Stimulated activated naive CD8-positive, alpha-beta T cell treated with anti-CD3 and anti-CD28 coated beads, Interleukin-15, Interleukin-2, amounts not matched to agents 100 U/mL and 50 U/mL, for 24 hours (primary cell): ENCODE measurements at regions not wholly inside any gene's neighbourhood (a gene's known extent, or its start where the extent isn't known, plus 50 kb on each side); places are given as distances from the start of the nearest gene placed in this dataset.

Experiments
- ATAC-seq: fragments of 150-1000 bp; cut with Tn5 transposase; one replicate; pipeline ENCODE4 v1.10.0; 2021
- DNase-seq: peaks from one replicate; pipeline ENCODE4 v3.0.0; 2021

GRCh38 chr3:127374086-127375010 is 86.5 kb upstream of the PRR20G start:
- DNase-seq = peak; percentile 24
- no peak for ATAC-seq

- DNase-seq (no peak), ATAC-seq (no peak)
These were observed 85.7 kb upstream of the PRR20G start for GRCh38 chr3:127373441-127374085.

- no peak for ATAC-seq
- DNase-seq = no peak
These were observed 84.0 kb upstream of the PRR20G start for GRCh38 chr3:127371846-127372245.

- ATAC-seq (no peak), DNase-seq (no peak)
These were observed 83.5 kb upstream of the PRR20G start for GRCh38 chr3:127371334-127371733.

- no peak for DNase-seq
- no peak for ATAC-seq
These were observed 83.1 kb upstream of the PRR20G start for GRCh38 chr3:127370906-127371305.

- ATAC-seq (no peak), DNase-seq (no peak)
These were observed 81.6 kb upstream of the PRR20G start for GRCh38 chr3:127369356-127369935.

- no peak for ATAC-seq
- no peak for DNase-seq
These were observed 80.6 kb upstream of the PRR20G start for GRCh38 chr3:127368186-127369032.

- no peak for DNase-seq
- ATAC-seq = no peak
These were observed 79.7 kb upstream of the PRR20G start for GRCh38 chr3:127367593-127367992.

- ATAC-seq (no peak), DNase-seq (no peak)
These were observed 78.5 kb upstream of the PRR20G start for GRCh38 chr3:127366383-127366782.

- ATAC-seq (no peak), DNase-seq (no peak)
These were observed 77.4 kb upstream of the PRR20G start for GRCh38 chr3:127365163-127365798.

- DNase-seq (no peak), ATAC-seq (no peak)
These were observed 76.0 kb upstream of the PRR20G start for GRCh38 chr3:127363891-127364290.

- DNase-seq (no peak), ATAC-seq (no peak)
These were observed 75.3 kb upstream of the PRR20G start for GRCh38 chr3:127363171-127363570.

GRCh38 chr3:127360647-127361046 is 72.8 kb upstream of the PRR20G start:
- DNase-seq = no peak
- ATAC-seq = no peak

GRCh38 chr3:127358641-127359040 is 70.8 kb upstream of the PRR20G start:
- no peak for ATAC-seq
- no peak for DNase-seq

GRCh38 chr3:127356381-127356780 is 68.5 kb upstream of the PRR20G start:
- ATAC-seq = no peak

GRCh38 chr3:127354761-127355160 is 66.9 kb upstream of the PRR20G start:
- DNase-seq (no peak), ATAC-seq (no peak)

More at GRCh38 chr3:127356381-127356780, 68.5 kb upstream of the PRR20G start:
- DNase-seq = no peak

- DNase-seq (no peak), ATAC-seq (no peak)
These were observed 64.8 kb upstream of the PRR20G start for GRCh38 chr3:127352612-127353011.

- DNase-seq (no peak), ATAC-seq (no peak)
These were observed 64.0 kb upstream of the PRR20G start for GRCh38 chr3:127351775-127352350.

- ATAC-seq = no peak
- DNase-seq = no peak
These were observed 63.5 kb upstream of the PRR20G start for GRCh38 chr3:127351321-127351720.

- ATAC-seq (no peak), DNase-seq (no peak)
These were observed 62.6 kb upstream of the PRR20G start for GRCh38 chr3:127350172-127351050.
